ENCODE measurements at regions not wholly inside any gene's neighbourhood (a gene's known extent, or its start where the extent isn't known, plus 50 kb on each side); places are given as distances from the start of the nearest gene placed in this dataset.

GRCh38 chr3:98978068-98978811, 76.7 kb upstream of the DCBLD2 start:
- Histone ChIP-seq H3K36me3 (ENCODE audit: low read length) (no peaks in the 10 kb centered on the region), H3K27me3 (ENCODE audit: low read length) (no peaks in the 10 kb centered on the region), H3K27ac (ENCODE audit: low read depth, low read length) (no peak overlapping the region), H3K9ac (ENCODE audit: low read length) (no peak overlapping the region), H2AFZ (ENCODE audit: low read depth, low read length, severe bottlenecking) (no peak overlapping the region), H3F3A (ENCODE audit: insufficient read depth) (no peaks in the 10 kb centered on the region), H3K9me2 (replicated peaks; ENCODE audit: insufficient read depth, low read length) (no peaks in the 10 kb centered on the region), H4K20me1 (ENCODE audit: low read depth, low read length) (no peaks in the 10 kb centered on the region), H3K9me3 (ENCODE audit: insufficient read depth, low read length) (no peaks in the 10 kb centered on the region), H3K79me2 (ENCODE audit: insufficient read depth, low read length) (no peaks in the 10 kb centered on the region), H3K4me2 (ENCODE audit: low read depth, low read length, poor library complexity, severe bottlenecking) (no peak overlapping the region), H3K4me3 (ENCODE audit: insufficient read depth, low read length, poor library complexity, severe bottlenecking) (no peak overlapping the region)
- no peak for TF ChIP-seq CTCF (IDR thresholded peaks at IDR 0.05; ENCODE audit: insufficient read depth, low read length, poor library complexity, severe bottlenecking)
- TF ChIP-seq EZH2phosphoT487 (conservative IDR thresholded peaks at IDR 0.05; ENCODE audit: low read length): no peak

GRCh38 chr3:98977520-98977919, 76.0 kb upstream of the DCBLD2 start:
- H3K9ac ChIP-seq (ENCODE audit: low read length): no peak overlapping the region
- no peak overlapping the region for H3K4me2 ChIP-seq (ENCODE audit: low read depth, low read length, poor library complexity, severe bottlenecking)
- H3K27ac ChIP-seq (ENCODE audit: low read depth, low read length): no peak overlapping the region
- no peak overlapping the region for H3K4me3 ChIP-seq (ENCODE audit: insufficient read depth, low read length, poor library complexity, severe bottlenecking)
- no peaks in the 10 kb centered on the region for H3K79me2 ChIP-seq (ENCODE audit: insufficient read depth, low read length)
- H3F3A ChIP-seq (ENCODE audit: insufficient read depth): no peaks in the 10 kb centered on the region
- no peaks in the 10 kb centered on the region for H3K9me3 ChIP-seq (ENCODE audit: insufficient read depth, low read length)
- no peaks in the 10 kb centered on the region for H3K9me2 ChIP-seq (replicated peaks; ENCODE audit: insufficient read depth, low read length)
- H4K20me1 ChIP-seq (ENCODE audit: low read depth, low read length): no peaks in the 10 kb centered on the region
- no peaks in the 10 kb centered on the region for H3K36me3 ChIP-seq (ENCODE audit: low read length)
- no peak for TF ChIP-seq EZH2phosphoT487 (conservative IDR thresholded peaks at IDR 0.05; ENCODE audit: low read length)
- H3K27me3 ChIP-seq (ENCODE audit: low read length): no peaks in the 10 kb centered on the region
- no peak overlapping the region for H2AFZ ChIP-seq (ENCODE audit: low read depth, low read length, severe bottlenecking)

GRCh38 chr3:98974442-98974841, 72.9 kb upstream of the DCBLD2 start:
- H3K79me2 ChIP-seq (ENCODE audit: insufficient read depth, low read length): no peaks in the 10 kb centered on the region

More at GRCh38 chr3:98974442-98974841, 72.9 kb upstream of the DCBLD2 start:
- Histone ChIP-seq H3K9me3 (ENCODE audit: insufficient read depth, low read length) (no peaks in the 10 kb centered on the region), H2AFZ (ENCODE audit: low read depth, low read length, severe bottlenecking) (no peak overlapping the region), H3F3A (ENCODE audit: insufficient read depth) (no peaks in the 10 kb centered on the region), H3K4me3 (ENCODE audit: insufficient read depth, low read length, poor library complexity, severe bottlenecking) (no peak overlapping the region), H4K20me1 (ENCODE audit: low read depth, low read length) (no peaks in the 10 kb centered on the region), H3K27me3 (ENCODE audit: low read length) (no peaks in the 10 kb centered on the region), H3K9ac (ENCODE audit: low read length) (no peak overlapping the region), H3K9me2 (replicated peaks; ENCODE audit: insufficient read depth, low read length) (no peaks in the 10 kb centered on the region), H3K36me3 (ENCODE audit: low read length) (no peaks in the 10 kb centered on the region), H3K27ac (ENCODE audit: low read depth, low read length) (no peak overlapping the region), H3K4me2 (ENCODE audit: low read depth, low read length, poor library complexity, severe bottlenecking) (no peak overlapping the region)
- TF ChIP-seq CTCF (IDR thresholded peaks at IDR 0.05; ENCODE audit: insufficient read depth, low read length, poor library complexity, severe bottlenecking): no peak
- TF ChIP-seq EZH2phosphoT487 (conservative IDR thresholded peaks at IDR 0.05; ENCODE audit: low read length): no peak

Data from SU-DHL-6 (cell line).